Esophagus muscularis mucosa (tissue), 4 donors: ENCODE measurements at regions not wholly inside any gene's neighbourhood (a gene's known extent, or its start where the extent isn't known, plus 50 kb on each side); places are given as distances from the start of the nearest gene placed in this dataset.

Source experiments
- DNase-seq: peaks from one replicate; pipeline ENCODE4 v3.0.0-alpha.2; 2017; ENCODE audit errors: extremely low spot score
- H3K27ac ChIP-seq, 4 donors: fragments of 200-600 bp; sonication (generic); replicated peaks in 1 of 4; 1 replicate in 3 of 4; 2 replicates in 1 of 4; pipeline ENCODE4 v1.5.1; 2016 to 2019; ENCODE audit warnings: mild to moderate bottlenecking in 1 of 4
- H3K27me3 ChIP-seq, 4 donors: fragments of 200-600 bp; sonication (generic); one replicate each; pipeline versions ENCODE4 v1.5.1 to v1.6.0; 2016 to 2019
- H3K36me3 ChIP-seq, 4 donors: fragments of 200-600 bp; sonication (generic); one replicate each; pipeline ENCODE4 v1.5.1; 2016 to 2019
- H3K4me1 ChIP-seq, 4 donors: fragments of 200-600 bp; sonication (generic); one replicate each; pipeline ENCODE4 v1.5.1; 2016 to 2019
- H3K4me3 ChIP-seq, 4 donors: fragments of 200-600 bp; sonication (generic); 1 replicate in 2 of 4; 2 replicates in 2 of 4; pipeline ENCODE4 v1.5.1; 2016 to 2019; ENCODE audit warnings: mild to moderate bottlenecking in 4 of 4, moderate library complexity in 1 of 4
- H3K9me3 ChIP-seq, 4 donors: fragments of 200-600 bp; sonication (generic); 1 replicate in 3 of 4; 2 replicates in 1 of 4; pipeline ENCODE4 v1.5.1; 2016 to 2019
- CTCF ChIP-seq, 3 experiments: fragments of 200-600 bp in 2 of 3; fragments of 450-650 bp in 1 of 3; sonication (generic) in 2 of 3; IDR thresholded peaks; one replicate each; pipeline ENCODE4 v1.5.1; 2017 to 2019; ENCODE audit warnings: antibody characterized with exemption in 3 of 3, mild to moderate bottlenecking in 2 of 3, moderate library complexity in 1 of 3
- EP300 ChIP-seq: sonication (generic); formaldehyde crosslinking; IDR thresholded peaks from one replicate; pipeline ENCODE4 v1.6.1; 2017; ENCODE audit warnings: antibody characterized with exemption
- POLR2A ChIP-seq: fragments of 450-650 bp; IDR thresholded peaks from one replicate; pipeline ENCODE4 v1.6.1; 2017; ENCODE audit warnings: antibody characterized with exemption, moderate library complexity, mild to moderate bottlenecking, low read depth
- POLR2AphosphoS5 ChIP-seq, 2 donors: sonication (generic); formaldehyde crosslinking; IDR thresholded peaks; one replicate each; pipeline ENCODE4 v1.6.1; 2017; ENCODE audit warnings: antibody characterized with exemption in 2 of 2
- WGBS: methylation state at CpG from one replicate; pipeline ENCODE4 v1.1.5; 2018; 5-methylcytosine and 5-hydroxymethylcytosine counted together
- intact Hi-C: fragments of 100-400 bp; cut with DNase I; formaldehyde crosslinking; loops from one replicate; pipeline ENCODE4 v1.15.1; 2023

- no peak overlapping the region for H3K27ac ChIP-seq
- no peaks in the 10 kb centered on the region for H3K36me3 ChIP-seq
- H3K9me3 ChIP-seq: peaks cover 0 to 3% (median 0%) of the 10 kb centered on the region in 4 donors
- TF ChIP-seq POLR2A (no peak), CTCF (IDR thresholded peaks at IDR 0.05) (peak; percentile 18 to 37 (median 30))
- WGBS: 57% methylated on average over 3 of the region's 6 CpGs
- no peaks in the 10 kb centered on the region for H3K27me3 ChIP-seq
- intact Hi-C loops: no loop called here
- no peak for DNase-seq
- no peak overlapping the region for H3K4me3 ChIP-seq
- H3K4me1 ChIP-seq: no peaks in the 10 kb centered on the region
Measured at GRCh38 chr3:109532257-109533216, 195.2 kb upstream of the DPPA4 start.

GRCh38 chr3:109545746-109546145, 208.4 kb upstream of the DPPA4 start:
- H3K27me3 ChIP-seq: no peaks in the 10 kb centered on the region
- no peak overlapping the region for H3K4me3 ChIP-seq
- no peaks in the 10 kb centered on the region for H3K4me1 ChIP-seq
- intact Hi-C loops: no loop called here
- H3K27ac ChIP-seq: no peak overlapping the region
- H3K9me3 ChIP-seq: peaks cover 0 to 5% (median 0%) of the 10 kb centered on the region in 4 donors
- 91% methylated on average over 10 of the region's 10 CpGs for WGBS
- TF ChIP-seq EP300: no peak
- TF ChIP-seq CTCF (IDR thresholded peaks at IDR 0.05): no peak
- no peak for TF ChIP-seq POLR2AphosphoS5 (IDR thresholded peaks at IDR 0.05)
- TF ChIP-seq POLR2A: no peak
- H3K36me3 ChIP-seq: no peaks in the 10 kb centered on the region
- no peak for DNase-seq

- no peak for DNase-seq
- TF ChIP-seq CTCF (IDR thresholded peaks at IDR 0.05) (no peak), POLR2A (no peak), POLR2AphosphoS5 (IDR thresholded peaks at IDR 0.05) (no peak), EP300 (no peak)
- Histone ChIP-seq H3K27ac (no peak overlapping the region), H3K4me1 (no peaks in the 10 kb centered on the region), H3K9me3 (peaks cover 0 to 5% (median 0%) of the 10 kb centered on the region in 4 donors), H3K27me3 (no peaks in the 10 kb centered on the region), H3K36me3 (no peaks in the 10 kb centered on the region), H3K4me3 (no peak overlapping the region)
- 65% methylated on average over 1 of the region's 1 CpG for whole genome bisulfite sequencing
- intact Hi-C loops: no loop called here
Measured at GRCh38 chr3:109548192-109548938, 211.0 kb upstream of the DPPA4 start.

DNA sequence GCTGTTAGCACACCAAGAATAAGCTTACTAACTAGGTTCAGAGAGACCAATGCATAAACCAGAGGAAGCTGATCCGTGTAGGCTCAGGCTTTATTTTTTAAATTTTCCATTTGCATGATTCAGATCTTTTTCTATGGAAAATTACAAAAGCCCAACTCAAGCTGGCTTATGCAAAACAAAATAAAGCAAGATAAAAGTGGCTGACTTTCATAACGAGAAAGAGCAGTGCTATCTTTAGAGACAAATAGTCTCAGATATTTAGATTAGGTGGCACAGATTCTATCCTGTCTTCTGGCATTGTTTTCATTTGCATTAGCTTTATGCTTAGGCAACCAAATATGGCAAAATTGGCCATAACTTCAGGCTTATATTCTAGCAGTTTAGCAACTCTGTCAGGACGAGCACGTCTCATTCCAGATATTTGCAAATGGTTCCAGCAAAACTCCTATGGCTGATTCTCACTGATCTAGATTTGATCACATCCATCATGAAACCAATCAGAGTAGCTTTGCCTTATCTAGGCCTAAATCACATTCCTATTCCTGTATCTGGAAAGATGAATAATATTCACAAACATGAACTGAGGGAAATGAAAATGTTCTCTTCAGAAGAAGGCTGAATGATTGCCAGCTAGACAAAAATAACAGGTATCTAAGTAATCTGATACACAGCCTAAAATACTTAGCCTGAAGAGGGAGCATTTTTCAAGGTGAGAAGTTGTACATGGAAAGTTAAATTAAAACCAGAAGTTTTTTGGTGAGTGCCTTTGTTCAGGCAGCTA, 216.4 kb upstream of the DPPA4 start:
- TF ChIP-seq POLR2A (no peak), POLR2AphosphoS5 (IDR thresholded peaks at IDR 0.05) (no peak), CTCF (IDR thresholded peaks at IDR 0.05) (no peak), EP300 (no peak)
- DNase-seq: no peak
- Histone ChIP-seq H3K4me3 (no peak overlapping the region), H3K9me3 (peaks cover 0 to 10% (median 0%) of the 10 kb centered on the region in 4 donors), H3K27ac (no peak overlapping the region), H3K36me3 (no peaks in the 10 kb centered on the region), H3K27me3 (no peaks in the 10 kb centered on the region), H3K4me1 (no peaks in the 10 kb centered on the region)
- WGBS: 48% methylated on average over 4 of the region's 4 CpGs
- intact Hi-C loops: no loop called here
